NT2/D1 (cell line): ENCODE measurements at regions not wholly inside any gene's neighbourhood (a gene's known extent, or its start where the extent isn't known, plus 50 kb on each side); places are given as distances from the start of the nearest gene placed in this dataset.

Source experiments
- DNase-seq: peaks from one replicate; pipeline ENCODE4 v3.0.0-alpha.2; 2011; ENCODE audit warnings: low read depth, low spot score
- H3K27me3 ChIP-seq: 2 replicates; pipeline ENCODE4 v1.6.0; 2011; ENCODE audit warnings: mild to moderate bottlenecking; ENCODE audit not compliant: insufficient read length, insufficient read depth
- H3K36me3 ChIP-seq: 2 replicates; pipeline ENCODE4 v1.6.1; 2011; ENCODE audit warnings: mild to moderate bottlenecking, low read length, mixed read lengths; ENCODE audit not compliant: insufficient read depth, insufficient read length
- H3K4me1 ChIP-seq: 2 replicates; pipeline ENCODE4 v1.5.1; 2011; ENCODE audit not compliant: insufficient read depth, insufficient read length
- H3K4me3 ChIP-seq: 2 replicates; pipeline ENCODE4 v1.5.1; 2011; ENCODE audit warnings: low read depth; ENCODE audit not compliant: insufficient read length
- H3K9ac ChIP-seq: 2 replicates; pipeline ENCODE4 v1.6.0; 2011; ENCODE audit warnings: low read depth; ENCODE audit not compliant: insufficient read length
- H3K9me3 ChIP-seq: 2 replicates; pipeline ENCODE4 v1.5.1; 2011; ENCODE audit warnings: mild to moderate bottlenecking, low read length; ENCODE audit not compliant: insufficient read depth
- SUZ12 ChIP-seq: IDR thresholded peaks from 2 replicates; pipeline ENCODE4 v1.6.1; 2011; ENCODE audit not compliant: insufficient read length, insufficient read depth; ENCODE audit errors: extremely low read depth
- YY1 ChIP-seq: IDR thresholded peaks from 2 replicates; pipeline ENCODE4 v1.6.1; 2011; ENCODE audit not compliant: insufficient read length, insufficient read depth
- ZNF274 ChIP-seq: IDR thresholded peaks from 2 replicates; pipeline ENCODE4 v1.6.1; 2011; ENCODE audit warnings: mild to moderate bottlenecking, low read depth, low read length

GRCh38 chr7:52518869-52519268 is 516.6 kb upstream of the POM121L12 start:
- DNase-seq: no peak
- no peak for TF ChIP-seq YY1
- TF ChIP-seq ZNF274: no peak
- TF ChIP-seq SUZ12: no peak
- Histone ChIP-seq H3K36me3 (no peaks in the 10 kb centered on the region), H3K4me1 (no peaks in the 10 kb centered on the region), H3K9ac (no peak overlapping the region), H3K27me3 (no peaks in the 10 kb centered on the region), H3K9me3 (no peaks in the 10 kb centered on the region), H3K4me3 (no peak overlapping the region)

- Histone ChIP-seq H3K27me3 (no peaks in the 10 kb centered on the region), H3K9ac (no peak overlapping the region), H3K4me3 (no peak overlapping the region), H3K36me3 (no peaks in the 10 kb centered on the region), H3K9me3 (no peaks in the 10 kb centered on the region), H3K4me1 (no peaks in the 10 kb centered on the region)
- TF ChIP-seq YY1: no peak
- TF ChIP-seq ZNF274: no peak
- no peak for TF ChIP-seq SUZ12
- DNase-seq: no peak
These were observed 522.8 kb upstream of the POM121L12 start for GRCh38 chr7:52512656-52513055.

- DNase-seq: no peak
- no peak overlapping the region for H3K9ac ChIP-seq
- no peaks in the 10 kb centered on the region for H3K27me3 ChIP-seq
- no peaks in the 10 kb centered on the region for H3K4me1 ChIP-seq
- H3K36me3 ChIP-seq: no peaks in the 10 kb centered on the region
- H3K9me3 ChIP-seq: no peaks in the 10 kb centered on the region
- no peak for TF ChIP-seq ZNF274
- TF ChIP-seq YY1: no peak
- no peak for TF ChIP-seq SUZ12
- no peak overlapping the region for H3K4me3 ChIP-seq
These were observed 527.7 kb upstream of the POM121L12 start for GRCh38 chr7:52507546-52508255.

GRCh38 chr7:52506325-52506724 is 529.1 kb upstream of the POM121L12 start:
- H3K4me3 ChIP-seq: no peak overlapping the region
- H3K9ac ChIP-seq: no peak overlapping the region
- no peaks in the 10 kb centered on the region for H3K27me3 ChIP-seq
- DNase-seq: no peak
- TF ChIP-seq YY1: no peak
- TF ChIP-seq ZNF274: no peak
- no peak for TF ChIP-seq SUZ12
- no peaks in the 10 kb centered on the region for H3K36me3 ChIP-seq
- H3K4me1 ChIP-seq: no peaks in the 10 kb centered on the region
- no peaks in the 10 kb centered on the region for H3K9me3 ChIP-seq

GRCh38 chr7:52504561-52504960 is 530.9 kb upstream of the POM121L12 start:
- Histone ChIP-seq H3K4me3 (no peak overlapping the region), H3K4me1 (no peaks in the 10 kb centered on the region), H3K9ac (no peak overlapping the region), H3K27me3 (no peaks in the 10 kb centered on the region), H3K9me3 (no peaks in the 10 kb centered on the region), H3K36me3 (no peaks in the 10 kb centered on the region)
- no peak for DNase-seq
- TF ChIP-seq YY1 (no peak), SUZ12 (no peak), ZNF274 (no peak)

- Histone ChIP-seq H3K9ac (no peak overlapping the region), H3K36me3 (no peaks in the 10 kb centered on the region)
These were observed 533.2 kb upstream of the POM121L12 start for GRCh38 chr7:52502281-52502680.

GRCh38 chr7:52501696-52502095 is 533.7 kb upstream of the POM121L12 start:
- Histone ChIP-seq H3K4me3 (no peak overlapping the region), H3K9ac (no peak overlapping the region), H3K9me3 (no peaks in the 10 kb centered on the region), H3K4me1 (no peaks in the 10 kb centered on the region), H3K27me3 (no peaks in the 10 kb centered on the region), H3K36me3 (no peaks in the 10 kb centered on the region)
- DNase-seq: no peak
- no peak for TF ChIP-seq YY1
- no peak for TF ChIP-seq SUZ12
- TF ChIP-seq ZNF274: no peak

More at GRCh38 chr7:52502281-52502680, 533.2 kb upstream of the POM121L12 start:
- DNase-seq: no peak
- H3K27me3 ChIP-seq: no peaks in the 10 kb centered on the region
- H3K4me3 ChIP-seq: no peak overlapping the region
- no peak for TF ChIP-seq ZNF274
- no peak for TF ChIP-seq SUZ12
- no peak for TF ChIP-seq YY1
- H3K4me1 ChIP-seq: no peaks in the 10 kb centered on the region
- no peaks in the 10 kb centered on the region for H3K9me3 ChIP-seq
